ENCODE measurements at regions not wholly inside any gene's neighbourhood (a gene's known extent, or its start where the extent isn't known, plus 50 kb on each side); places are given as distances from the start of the nearest gene placed in this dataset.
"Not testable (repeated sequence)": the region's sequence is repeated elsewhere in the genome, so short reads cannot be mapped to it uniquely, and the experiment has no call there.

DNA sequence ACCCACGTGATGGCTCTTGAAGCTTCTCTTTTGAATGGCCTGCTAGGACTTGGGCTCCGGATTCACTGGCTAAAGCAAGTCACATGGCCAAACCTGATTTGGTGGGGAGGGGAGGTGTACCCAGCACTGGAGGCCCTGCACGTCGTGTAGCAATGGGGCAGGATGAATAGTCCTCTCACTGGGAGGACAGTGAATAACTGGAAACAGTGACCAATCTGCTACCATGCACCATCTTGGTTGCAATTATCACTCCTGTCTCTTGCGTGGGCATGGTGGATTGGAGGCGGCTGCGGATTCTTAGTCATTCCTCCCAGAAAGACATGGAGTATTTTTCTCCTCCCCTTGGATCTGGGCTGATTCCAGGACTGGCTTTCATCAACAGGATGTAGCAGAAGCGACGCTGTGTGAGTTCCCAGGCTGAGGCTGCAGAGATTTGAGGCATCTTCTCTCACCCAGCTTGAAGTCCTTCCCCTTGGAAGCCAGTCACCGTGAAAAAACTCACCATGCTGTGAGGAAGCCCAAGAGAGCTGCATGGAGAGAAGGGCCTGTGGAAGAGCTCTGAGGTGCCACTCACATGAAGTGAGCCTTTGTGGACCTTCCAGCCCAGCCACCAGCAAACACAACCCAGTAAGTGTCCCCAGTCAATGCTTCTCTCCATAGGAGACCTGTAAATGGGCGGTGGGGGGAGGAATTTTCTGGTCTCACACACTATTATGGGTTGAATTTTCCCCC lies 70.4 kb downstream of the IGLL1 start:
- H3K27ac Mint-ChIP-seq: no peak overlapping the region
- H3K4me3 Mint-ChIP-seq: no peak overlapping the region
- ATAC-seq: no peak
- no peaks in the 10 kb centered on the region for H3K36me3 Mint-ChIP-seq
- peaks cover 4% of the 10 kb centered on the region for H3K4me1 Mint-ChIP-seq
- no peaks in the 10 kb centered on the region for H3K9me3 Mint-ChIP-seq
- peaks cover 45% of the 10 kb centered on the region for H3K27me3 Mint-ChIP-seq

- Mint-ChIP-seq H3K36me3 (no peaks in the 10 kb centered on the region), H3K4me3 (no peak overlapping the region), H3K27ac (no peak overlapping the region), H3K4me1 (peaks cover 17% of the 10 kb centered on the region), H3K27me3 (peaks cover 35% of the 10 kb centered on the region), H3K9me3 (no peaks in the 10 kb centered on the region)
- ATAC-seq: peak; percentile 68
Measured at GRCh38 chr22:23504516-23504915, 75.6 kb downstream of the IGLL1 start.

DNA sequence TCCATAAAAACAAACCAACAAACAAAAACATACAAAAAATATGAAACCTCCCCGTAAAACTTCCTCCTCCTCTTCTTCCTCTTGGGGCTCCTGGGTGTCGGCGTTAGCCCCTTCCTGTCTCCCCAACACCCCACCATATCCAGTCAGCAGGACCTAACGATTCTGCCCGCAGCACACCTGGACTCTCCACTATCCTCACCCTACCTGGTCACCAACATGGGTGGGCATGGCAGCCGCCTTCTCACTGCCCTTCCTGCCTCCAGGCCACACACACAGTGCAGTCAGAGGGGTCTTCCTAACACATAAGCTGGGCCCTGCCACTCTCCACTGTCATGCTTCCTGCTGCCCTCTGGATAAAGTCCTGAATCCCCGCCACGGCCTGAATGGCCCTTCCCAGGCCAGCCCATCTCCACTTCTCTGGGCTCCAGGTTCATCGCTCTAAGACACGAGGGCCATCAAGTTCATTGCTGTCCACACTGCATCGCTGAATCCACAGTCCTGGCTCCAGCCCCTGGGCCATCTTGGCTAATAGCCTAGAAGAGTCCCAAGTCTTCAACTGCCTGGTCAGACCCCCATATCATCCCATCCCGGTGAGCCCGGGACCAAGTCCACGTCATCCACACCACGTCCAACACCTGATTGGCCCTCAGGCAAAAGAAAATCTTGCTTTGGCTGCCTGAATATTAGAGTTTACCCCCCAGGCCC lies 76.2 kb downstream of the IGLL1 start:
- Mint-ChIP-seq H3K27ac (no peak overlapping the region), H3K36me3 (no peaks in the 10 kb centered on the region), H3K27me3 (peaks cover 41% of the 10 kb centered on the region), H3K9me3 (no peaks in the 10 kb centered on the region), H3K4me3 (no peak overlapping the region), H3K4me1 (peaks cover 17% of the 10 kb centered on the region)
- ATAC-seq: no peak

- H3K4me3 Mint-ChIP-seq: no peak overlapping the region
Measured at GRCh38 chr22:23503142-23503541, 76.9 kb downstream of the IGLL1 start.

GRCh38 chr22:23501708-23502107 lies 78.4 kb downstream of the IGLL1 start:
- Mint-ChIP-seq H3K27ac (no peak overlapping the region), H3K27me3 (peaks cover 50% of the 10 kb centered on the region), H3K9me3 (no peaks in the 10 kb centered on the region), H3K4me1 (peaks cover 17% of the 10 kb centered on the region), H3K36me3 (no peaks in the 10 kb centered on the region), H3K4me3 (no peak overlapping the region)
- peak; percentile 4 for ATAC-seq

More at GRCh38 chr22:23503142-23503541, 76.9 kb downstream of the IGLL1 start:
- ATAC-seq: no peak
- peaks cover 49% of the 10 kb centered on the region for H3K27me3 Mint-ChIP-seq
- no peaks in the 10 kb centered on the region for H3K9me3 Mint-ChIP-seq
- H3K4me1 Mint-ChIP-seq: peaks cover 17% of the 10 kb centered on the region
- H3K36me3 Mint-ChIP-seq: no peaks in the 10 kb centered on the region
- no peak overlapping the region for H3K27ac Mint-ChIP-seq

DNA sequence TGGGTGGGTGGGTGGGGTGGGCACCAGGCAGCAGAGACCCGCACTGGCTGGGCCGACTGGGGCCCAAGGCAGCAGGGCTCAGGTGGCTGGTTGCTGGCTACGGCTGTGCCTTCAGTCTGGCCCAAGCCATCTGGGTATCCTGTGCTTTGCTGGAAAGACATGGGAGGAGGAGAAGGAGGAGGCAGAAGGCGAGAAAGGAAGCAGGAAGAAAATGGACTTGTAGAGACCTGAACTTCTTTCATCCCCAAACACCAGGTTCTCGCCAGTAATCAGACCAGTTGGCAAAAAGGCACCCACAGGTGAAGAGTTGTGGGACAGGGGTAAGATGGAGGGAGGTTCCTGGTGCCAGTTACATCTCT lies 78.8 kb downstream of the IGLL1 start:
- no peak for ATAC-seq
- no peaks in the 10 kb centered on the region for H3K36me3 Mint-ChIP-seq
- peaks cover 17% of the 10 kb centered on the region for H3K4me1 Mint-ChIP-seq
- H3K4me3 Mint-ChIP-seq: no peak overlapping the region
- peaks cover 53% of the 10 kb centered on the region for H3K27me3 Mint-ChIP-seq
- H3K27ac Mint-ChIP-seq: no peak overlapping the region
- H3K9me3 Mint-ChIP-seq: no peaks in the 10 kb centered on the region

DNA sequence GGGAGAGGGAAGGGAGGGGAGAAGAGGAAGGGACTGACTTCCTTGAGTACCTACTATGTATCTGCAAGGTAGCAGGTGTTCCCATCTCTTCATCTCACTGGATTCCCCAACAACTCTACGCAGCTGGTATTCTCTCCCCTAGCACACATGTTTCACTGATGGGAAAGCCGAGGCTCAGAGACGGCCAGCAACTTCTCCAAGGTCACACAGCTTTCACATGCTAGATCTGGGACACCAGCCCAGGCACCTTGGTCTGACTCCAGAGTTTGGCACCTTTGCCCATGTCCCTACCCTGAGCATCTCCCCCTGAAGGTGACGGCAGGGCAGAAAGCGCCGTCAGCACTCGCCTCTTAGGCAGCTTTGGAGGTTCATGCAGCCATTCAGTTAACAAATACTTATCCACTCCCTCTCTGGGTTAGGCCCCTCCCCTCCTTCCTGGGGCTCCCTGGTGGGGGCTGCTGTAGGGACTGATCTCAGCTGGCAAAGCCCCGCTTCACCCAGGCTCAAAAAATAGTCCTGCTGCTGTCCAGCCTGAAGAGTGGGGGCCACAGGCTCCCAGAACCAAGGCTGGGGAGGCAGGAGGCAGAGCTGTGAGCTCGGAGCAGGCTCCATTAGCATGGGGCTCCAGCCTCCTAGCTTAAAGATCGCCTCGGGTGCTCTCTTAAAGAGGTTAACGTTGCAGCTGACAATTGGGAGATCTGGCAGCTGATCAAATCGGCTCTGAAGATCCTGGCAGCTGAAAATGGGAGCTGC lies 79.4 kb downstream of the IGLL1 start:
- Mint-ChIP-seq H3K9me3 (no peaks in the 10 kb centered on the region), H3K36me3 (no peaks in the 10 kb centered on the region)
- ATAC-seq: no peak

DNA sequence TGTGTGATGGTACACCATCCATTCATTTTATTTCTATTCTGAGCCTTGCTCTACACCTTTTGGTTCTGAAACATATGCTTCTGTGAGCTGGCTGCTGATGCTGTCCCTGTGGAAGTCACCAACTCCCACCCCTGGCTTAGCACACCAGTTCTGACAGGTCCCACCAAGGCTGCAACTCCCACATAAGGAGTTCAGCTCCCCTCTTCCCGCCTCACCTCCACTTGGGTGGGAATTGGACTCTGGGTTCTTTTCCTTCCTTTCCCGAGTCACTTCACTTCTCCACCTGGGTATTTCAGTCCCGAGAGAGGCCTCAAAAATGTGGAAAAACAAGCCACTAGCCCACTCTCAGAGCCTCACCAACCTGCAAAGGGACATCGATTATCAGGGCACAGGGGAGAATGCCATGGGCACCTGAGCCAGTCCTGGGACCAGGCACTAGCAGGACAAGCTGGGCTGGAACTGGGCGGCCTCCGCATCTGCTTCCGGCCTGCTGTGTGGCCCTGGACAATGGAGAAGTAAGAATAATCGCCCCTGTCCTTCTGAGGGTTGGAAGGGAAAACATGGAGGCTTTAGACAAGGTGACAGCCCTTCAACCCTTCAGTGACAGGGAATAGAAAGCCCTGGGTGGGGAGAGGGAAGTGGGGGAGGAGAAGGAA lies 80.1 kb downstream of the IGLL1 start:
- no peaks in the 10 kb centered on the region for H3K9me3 Mint-ChIP-seq
- no peak overlapping the region for H3K27ac Mint-ChIP-seq
- peaks cover 62% of the 10 kb centered on the region for H3K27me3 Mint-ChIP-seq
- H3K36me3 Mint-ChIP-seq: no peaks in the 10 kb centered on the region
- ATAC-seq: no peak
- no peak overlapping the region for H3K4me3 Mint-ChIP-seq
- peaks cover 16% of the 10 kb centered on the region for H3K4me1 Mint-ChIP-seq

More for the DNA sequence above, 79.4 kb downstream of the IGLL1 start:
- peaks cover 59% of the 10 kb centered on the region for H3K27me3 Mint-ChIP-seq
- no peak overlapping the region for H3K4me3 Mint-ChIP-seq
- no peak overlapping the region for H3K27ac Mint-ChIP-seq
- peaks cover 17% of the 10 kb centered on the region for H3K4me1 Mint-ChIP-seq

- H3K9me3 Mint-ChIP-seq: no peaks in the 10 kb centered on the region
- peaks cover 7% of the 10 kb centered on the region for H3K4me1 Mint-ChIP-seq
- H3K27me3 Mint-ChIP-seq: peaks cover 62% of the 10 kb centered on the region
- no peak overlapping the region for H3K4me3 Mint-ChIP-seq
- ATAC-seq: no peak
- no peak overlapping the region for H3K27ac Mint-ChIP-seq
- H3K36me3 Mint-ChIP-seq: no peaks in the 10 kb centered on the region
Measured at GRCh38 chr22:23498811-23499798, 81.0 kb downstream of the IGLL1 start.

DNA sequence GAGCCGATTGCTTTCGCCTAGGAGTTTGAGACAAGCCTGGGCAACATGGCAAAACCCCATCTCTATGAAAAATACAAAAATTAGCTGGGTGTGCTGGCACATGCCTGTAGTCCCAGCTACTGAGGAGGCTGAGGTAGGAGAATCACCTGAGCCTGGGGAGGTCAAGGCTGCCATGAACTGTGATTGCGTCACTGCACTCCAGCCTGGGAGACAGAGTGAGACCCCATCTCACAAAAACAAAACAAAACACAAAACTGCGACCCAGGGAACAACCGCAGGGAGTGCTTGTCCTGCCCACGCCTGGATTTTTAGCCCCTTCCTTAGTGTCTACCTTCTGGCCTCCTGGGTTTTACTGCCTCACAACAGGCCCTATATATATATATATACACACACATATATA lies 82.2 kb downstream of the IGLL1 start:
- peaks cover 62% of the 10 kb centered on the region for H3K27me3 Mint-ChIP-seq
- not testable (repeated sequence) for H3K27ac Mint-ChIP-seq, H3K9me3 Mint-ChIP-seq, H3K36me3 Mint-ChIP-seq, H3K4me3 Mint-ChIP-seq, H3K4me1 Mint-ChIP-seq, ATAC-seq

DNA sequence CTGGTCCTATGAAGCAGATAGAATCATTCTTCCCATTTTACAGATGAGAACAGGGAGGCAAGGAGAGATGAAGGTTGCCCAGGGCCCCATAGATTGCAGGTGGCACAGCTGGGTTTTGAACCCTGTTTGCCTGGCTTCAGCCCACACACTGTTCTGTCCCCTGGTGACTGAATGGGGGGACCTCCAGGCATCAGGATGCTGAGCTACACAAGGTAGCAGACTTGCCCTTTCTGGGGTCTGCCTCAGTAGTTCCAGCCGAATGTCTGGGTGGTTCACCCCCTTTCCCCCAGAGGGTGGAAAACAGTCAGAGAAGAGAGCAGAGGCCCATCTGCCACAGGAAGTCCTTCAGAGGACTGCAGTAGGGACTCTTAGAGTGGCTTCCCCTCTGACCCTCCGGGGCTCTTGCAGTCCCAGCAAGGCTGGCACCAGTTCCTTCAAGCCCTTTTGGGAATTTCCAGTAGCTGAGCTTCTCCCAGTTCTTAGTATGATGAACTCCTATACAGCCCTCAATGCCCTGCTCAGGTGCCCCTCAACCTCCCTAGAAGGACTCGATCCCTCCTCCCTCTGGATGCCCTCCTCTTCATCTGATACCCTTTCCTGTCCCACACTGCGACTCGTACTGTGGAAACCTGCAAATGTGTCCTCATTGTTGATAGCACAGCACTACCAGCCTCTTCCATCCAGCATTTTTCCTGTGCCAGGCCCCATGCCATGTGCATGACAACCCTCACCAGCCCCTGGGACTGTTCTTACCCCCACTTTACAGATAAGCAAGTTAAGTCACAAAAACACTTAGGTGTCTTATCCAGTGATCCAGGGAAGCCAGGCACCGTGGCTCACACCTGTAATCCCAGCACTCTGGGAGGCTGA lies 82.8 kb downstream of the IGLL1 start:
- Mint-ChIP-seq H3K36me3 (no peaks in the 10 kb centered on the region), H3K4me1 (no peaks in the 10 kb centered on the region), H3K27ac (no peak overlapping the region), H3K4me3 (no peak overlapping the region), H3K9me3 (no peaks in the 10 kb centered on the region), H3K27me3 (peaks cover 68% of the 10 kb centered on the region)
- no peak for ATAC-seq

GRCh38 chr22:23496445-23496833 lies 83.7 kb downstream of the IGLL1 start:
- H3K4me3 Mint-ChIP-seq: no peak overlapping the region
- H3K36me3 Mint-ChIP-seq: no peaks in the 10 kb centered on the region
- no peaks in the 10 kb centered on the region for H3K9me3 Mint-ChIP-seq
- H3K27ac Mint-ChIP-seq: no peak overlapping the region
- peaks cover 69% of the 10 kb centered on the region for H3K27me3 Mint-ChIP-seq
- no peak for ATAC-seq
- no peaks in the 10 kb centered on the region for H3K4me1 Mint-ChIP-seq

GRCh38 chr22:23495614-23496444 lies 84.3 kb downstream of the IGLL1 start:
- Mint-ChIP-seq H3K27me3 (peaks cover 69% of the 10 kb centered on the region), H3K36me3 (no peaks in the 10 kb centered on the region), H3K27ac (no peak overlapping the region), H3K9me3 (no peaks in the 10 kb centered on the region), H3K4me3 (no peak overlapping the region), H3K4me1 (no peaks in the 10 kb centered on the region)
- no peak for ATAC-seq

All from stimulated activated memory B cell treated with anti-CD40 and anti-IgM and Interleukin-4, amounts not matched to agents 10 μg/mL and 1 μg/mL and 100 μg/mL, for 72 hours (primary cell).